Epidermal melanocyte (primary cell): ENCODE measurements at regions not wholly inside any gene's neighbourhood (a gene's known extent, or its start where the extent isn't known, plus 50 kb on each side); places are given as distances from the start of the nearest gene placed in this dataset.
"Not testable (repeated sequence)": the region's sequence is repeated elsewhere in the genome, so short reads cannot be mapped to it uniquely, and the experiment has no call there.

ENCODE experiments used
- DNase-seq: peaks from one replicate; pipeline ENCODE4 v3.0.0; 2011; ENCODE audit warnings: low spot score; ENCODE audit not compliant: insufficient read length

GRCh38 chr9:73337182-73337581 is 185.5 kb downstream of the ANXA1 start:
- DNase-seq = not testable (repeated sequence)

- no peak for DNase-seq
Observed at GRCh38 chr9:73344060-73344459, 192.4 kb downstream of the ANXA1 start.

DNA sequence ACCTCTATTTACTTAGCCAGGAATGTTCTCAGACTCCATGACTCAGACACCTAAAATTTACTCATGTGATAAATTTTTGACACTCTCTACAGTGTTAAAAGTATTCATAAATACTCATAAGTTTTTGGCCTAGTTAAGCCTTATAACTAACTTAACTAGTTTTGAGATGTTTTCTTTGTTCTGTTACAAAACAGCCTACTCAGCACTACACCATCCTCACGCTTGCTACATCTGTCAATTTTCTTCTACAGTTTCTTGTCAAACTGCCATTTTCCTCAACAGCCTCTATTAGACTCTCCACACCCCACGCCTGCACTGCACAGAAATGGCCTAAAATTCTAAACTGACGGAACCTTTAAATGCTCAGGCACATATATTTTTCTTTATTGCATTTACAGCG is 195.5 kb downstream of the ANXA1 start:
- no peak for DNase-seq

DNA sequence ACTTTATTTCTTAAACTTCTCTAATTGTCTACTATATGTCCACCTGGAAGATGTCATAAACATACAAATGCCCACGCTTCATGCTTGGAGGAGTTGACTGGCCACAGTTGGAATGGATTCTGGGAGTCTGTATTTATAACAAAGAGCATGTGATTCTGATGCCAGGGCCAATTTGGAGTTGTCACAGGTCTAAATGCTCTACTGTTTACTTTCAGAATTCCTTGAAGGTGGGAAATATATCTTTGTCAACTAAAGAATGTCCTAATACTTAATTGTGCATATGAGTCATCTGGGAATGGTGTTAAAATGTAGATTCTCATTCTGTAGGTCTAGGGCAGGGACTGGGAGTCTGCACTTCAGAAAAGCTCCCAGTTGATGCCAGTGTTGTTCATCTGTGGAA is 196.1 kb downstream of the ANXA1 start:
- DNase-seq = no peak

DNA sequence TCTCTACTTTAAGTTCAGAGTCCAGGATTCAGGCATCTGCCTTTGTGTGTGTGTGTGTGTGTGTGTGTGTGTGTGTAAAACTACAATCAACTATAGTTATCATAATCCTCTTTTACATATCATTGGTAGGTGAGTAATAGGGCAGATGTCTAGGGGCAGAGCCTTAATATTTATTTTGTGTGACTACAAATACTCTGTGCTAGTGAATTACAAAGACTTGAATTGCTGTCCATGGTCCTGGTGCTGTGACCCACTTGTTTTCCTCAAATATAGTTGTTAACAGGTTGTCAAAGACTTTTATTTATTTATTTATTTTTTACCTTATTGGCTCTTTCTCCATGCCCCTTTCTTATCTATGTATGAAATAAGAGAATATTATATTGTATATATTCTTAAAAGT is 196.8 kb downstream of the ANXA1 start:
- no peak for DNase-seq

DNA sequence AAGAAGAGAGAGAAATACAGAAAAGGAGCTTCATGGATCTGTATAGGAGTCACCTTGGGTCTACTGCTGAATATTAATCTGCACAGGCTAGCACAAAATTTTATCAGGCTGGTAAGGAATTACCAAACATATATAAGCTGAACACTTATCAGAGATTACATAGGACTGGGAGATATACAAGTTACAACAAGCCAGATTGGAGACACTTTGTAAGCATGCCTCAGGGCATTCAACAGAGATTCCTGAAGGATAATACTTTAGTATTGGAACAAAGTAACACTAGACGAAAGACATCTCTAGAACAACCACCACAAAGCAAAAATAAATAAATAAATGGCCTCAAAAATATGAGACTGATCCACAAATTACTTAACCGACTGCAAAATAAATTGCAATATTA is 197.8 kb downstream of the ANXA1 start:
- DNase-seq = no peak

DNA sequence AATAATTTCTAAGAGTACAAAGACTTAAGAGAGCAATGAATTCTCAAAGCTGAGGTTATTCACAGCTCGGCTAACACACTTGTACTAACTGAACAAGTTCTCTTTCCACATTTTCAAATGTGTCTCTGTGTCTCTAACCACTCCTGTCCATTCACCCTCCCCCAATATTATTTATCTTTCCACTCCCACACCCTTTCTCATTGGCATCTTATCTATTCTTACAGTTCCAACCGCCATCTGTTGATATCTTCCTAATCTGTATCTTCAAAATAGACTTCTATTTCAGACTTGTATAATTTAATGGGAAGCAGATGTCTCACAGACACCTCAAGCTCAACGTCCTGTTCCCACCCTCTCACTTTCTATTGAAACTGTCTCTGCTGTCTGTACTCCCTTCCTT is 205.9 kb downstream of the ANXA1 start:
- DNase-seq = no peak

DNA sequence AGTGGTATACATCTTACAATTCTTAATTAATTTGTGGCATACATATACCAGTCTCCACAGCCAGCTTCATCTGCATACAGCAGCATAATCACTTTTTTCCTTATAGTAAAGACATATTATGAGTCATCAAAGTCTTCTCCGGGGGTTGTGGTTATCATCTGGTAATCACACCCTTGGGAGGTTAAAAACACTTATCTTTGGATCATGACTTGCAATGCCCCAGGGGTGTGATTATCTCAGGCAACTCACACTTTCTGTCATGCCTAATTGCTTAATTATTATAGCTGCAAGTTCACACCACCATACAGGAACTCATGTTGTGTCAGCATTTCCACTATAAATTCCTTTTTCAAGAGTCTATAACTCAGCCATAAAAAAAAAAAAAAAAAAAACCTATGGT is 218.4 kb downstream of the ANXA1 start:
- no peak for DNase-seq

DNA sequence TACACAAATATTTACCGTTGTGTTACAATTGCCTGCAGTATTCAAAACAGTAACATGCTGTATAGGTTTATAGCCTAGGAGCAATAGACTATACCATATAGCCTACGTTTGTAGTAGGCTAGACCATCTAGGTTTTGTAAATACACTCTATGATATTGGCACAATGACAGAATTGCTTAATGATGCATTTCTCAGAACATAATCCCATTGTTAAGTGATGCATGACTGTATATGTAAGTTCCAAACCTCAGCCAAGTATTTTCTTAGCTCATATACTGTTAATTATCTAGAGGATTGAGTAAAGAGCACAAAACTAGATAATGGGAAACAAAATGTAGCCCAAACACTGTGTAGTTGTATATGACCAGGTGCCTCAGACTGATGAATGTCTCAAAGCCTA is 220.1 kb downstream of the ANXA1 start:
- DNase-seq = no peak

GRCh38 chr9:73380411-73380810 is 228.7 kb downstream of the ANXA1 start:
- DNase-seq = no peak

DNA sequence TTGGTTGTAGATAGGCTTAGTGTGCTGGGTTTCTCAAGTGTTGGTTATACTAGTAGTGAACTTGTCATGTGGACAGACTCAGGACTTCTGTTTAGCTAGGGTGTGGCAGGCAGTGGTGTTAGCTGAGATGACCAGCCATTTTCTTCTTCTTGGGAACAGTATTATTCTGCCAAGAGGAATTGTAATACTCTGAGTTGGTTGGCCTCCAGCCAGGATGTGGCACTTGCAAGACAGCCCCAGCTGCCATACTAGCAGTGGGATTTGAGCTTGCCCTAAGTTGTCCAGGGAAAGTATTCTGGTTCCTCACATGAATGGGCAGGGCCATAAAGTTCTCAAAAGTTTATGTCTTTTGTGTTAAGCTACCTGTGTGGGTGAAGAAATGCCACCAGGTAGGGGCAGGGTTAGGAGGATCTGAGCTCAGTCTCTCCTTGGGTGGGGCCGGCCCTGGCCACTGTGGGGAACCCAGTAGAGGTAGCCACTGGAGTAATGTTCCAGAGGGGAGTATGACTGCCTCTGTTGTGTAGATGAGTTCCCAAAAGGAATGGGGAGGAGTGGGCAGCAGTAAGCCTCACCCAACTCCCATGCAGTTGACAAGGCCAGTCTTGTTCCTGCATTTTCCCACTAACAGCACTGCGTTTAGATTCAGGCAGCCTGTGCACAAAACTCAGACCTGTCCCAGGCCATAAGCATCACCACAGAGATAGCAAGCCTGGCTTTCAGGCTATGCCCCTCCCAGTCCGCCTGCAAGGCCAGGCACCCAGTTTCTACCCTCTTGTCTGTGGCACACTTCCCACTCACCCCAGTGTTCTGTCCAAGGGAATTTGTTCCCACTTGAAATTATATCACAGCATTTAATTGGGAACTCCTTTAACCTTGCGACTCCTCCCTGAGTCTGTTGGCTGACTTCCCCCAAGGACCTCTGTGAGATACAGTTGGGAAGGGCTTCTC is 250.7 kb downstream of the ANXA1 start:
- no peak for DNase-seq

- DNase-seq = no peak
Observed at GRCh38 chr9:73411494-73411893, 259.8 kb downstream of the ANXA1 start.

- DNase-seq = no peak
Observed at GRCh38 chr9:73412874-73413273, 261.2 kb downstream of the ANXA1 start.

DNA sequence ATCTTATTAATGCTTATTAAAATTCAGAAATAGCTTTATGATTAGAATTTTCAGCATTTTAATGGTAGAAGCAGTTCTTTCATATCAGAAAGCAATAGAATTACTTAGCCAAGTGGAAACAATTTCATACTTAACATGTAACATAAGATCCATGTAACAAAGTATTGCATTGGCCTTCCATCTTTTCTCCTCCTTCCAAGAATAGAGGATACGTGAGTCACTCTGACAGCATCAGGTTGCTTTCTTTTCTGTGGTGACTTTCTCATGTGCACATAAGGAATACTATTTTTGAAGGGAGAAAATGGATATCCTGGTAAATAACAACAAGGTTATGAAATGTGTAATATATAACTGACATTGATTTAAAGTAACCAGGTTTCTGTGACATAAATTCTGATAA is 272.2 kb downstream of the ANXA1 start:
- no peak for DNase-seq

GRCh38 chr9:73426269-73426668 is 274.6 kb downstream of the ANXA1 start:
- DNase-seq = no peak

DNA sequence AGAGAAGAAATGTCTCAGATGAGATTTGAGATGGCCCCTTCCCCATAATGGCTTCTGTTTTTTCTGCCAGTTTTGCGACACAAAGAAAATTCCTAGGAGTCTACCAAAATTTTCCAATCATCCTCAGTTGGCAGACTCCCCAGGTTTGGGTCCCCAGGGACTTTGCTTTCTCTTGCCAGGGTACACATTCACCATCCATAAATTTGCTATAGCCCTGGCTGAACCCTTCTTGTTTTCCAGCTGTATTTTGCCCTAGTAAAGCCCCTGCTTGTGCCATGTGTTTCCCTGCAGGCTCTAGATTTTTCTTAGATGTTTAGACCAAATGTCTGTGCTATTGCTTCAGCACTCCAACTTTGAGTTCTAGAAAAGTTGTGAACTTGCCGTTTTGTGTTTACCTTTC is 283.2 kb downstream of the ANXA1 start:
- DNase-seq = no peak

GRCh38 chr9:73437758-73438157 is 286.1 kb downstream of the ANXA1 start:
- no peak for DNase-seq

GRCh38 chr9:73439839-73440238 is 288.2 kb downstream of the ANXA1 start:
- not testable (repeated sequence) for DNase-seq

GRCh38 chr9:73441223-73441622 is 289.6 kb downstream of the ANXA1 start:
- DNase-seq = no peak

- DNase-seq = no peak
Observed at GRCh38 chr9:73441890-73442818, 290.5 kb downstream of the ANXA1 start.

DNA sequence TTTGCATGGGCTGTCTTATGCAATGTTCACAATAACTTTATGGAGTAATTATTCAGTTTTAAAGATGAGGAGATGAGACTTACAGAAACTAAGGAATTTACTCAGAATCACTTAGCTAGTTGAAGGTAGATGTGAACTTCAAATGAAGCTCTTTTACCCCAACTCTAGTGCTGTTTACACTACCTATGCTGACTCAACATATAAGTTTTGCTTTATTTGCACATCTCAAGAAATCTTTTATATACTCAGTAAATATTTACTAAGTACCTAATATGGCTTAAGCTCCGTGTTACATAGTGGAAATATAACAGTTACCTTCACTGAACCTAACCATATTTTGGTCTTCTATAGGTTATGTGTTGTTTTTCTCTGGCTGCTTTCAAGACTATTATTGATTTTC is 293.2 kb downstream of the ANXA1 start:
- no peak for DNase-seq

- DNase-seq = not testable (repeated sequence)
Observed at GRCh38 chr9:73445384-73445783, 293.7 kb downstream of the ANXA1 start.
